LNCaP clone FGC (cell line): ENCODE measurements at regions not wholly inside any gene's neighbourhood (a gene's known extent, or its start where the extent isn't known, plus 50 kb on each side); places are given as distances from the start of the nearest gene placed in this dataset.

ENCODE experiments used
- DNase-seq: peaks from one replicate; pipeline ENCODE4 v3.0.0-alpha.2; 2011; ENCODE audit warnings: low read depth
- H3K4me3 ChIP-seq: 2 replicates; pipeline ENCODE4 v1.5.1; 2011; ENCODE audit warnings: mild to moderate bottlenecking, low read depth, low read length, control low read depth
- TF ChIP-seq, protein P1 (sequence below): IDR thresholded peaks from 2 replicates; pipeline ENCODE4 v1.5.1; 2012; ENCODE audit warnings: mild to moderate bottlenecking; ENCODE audit not compliant: control insufficient read depth, insufficient read depth; ENCODE audit errors: extremely low read depth

DNA sequence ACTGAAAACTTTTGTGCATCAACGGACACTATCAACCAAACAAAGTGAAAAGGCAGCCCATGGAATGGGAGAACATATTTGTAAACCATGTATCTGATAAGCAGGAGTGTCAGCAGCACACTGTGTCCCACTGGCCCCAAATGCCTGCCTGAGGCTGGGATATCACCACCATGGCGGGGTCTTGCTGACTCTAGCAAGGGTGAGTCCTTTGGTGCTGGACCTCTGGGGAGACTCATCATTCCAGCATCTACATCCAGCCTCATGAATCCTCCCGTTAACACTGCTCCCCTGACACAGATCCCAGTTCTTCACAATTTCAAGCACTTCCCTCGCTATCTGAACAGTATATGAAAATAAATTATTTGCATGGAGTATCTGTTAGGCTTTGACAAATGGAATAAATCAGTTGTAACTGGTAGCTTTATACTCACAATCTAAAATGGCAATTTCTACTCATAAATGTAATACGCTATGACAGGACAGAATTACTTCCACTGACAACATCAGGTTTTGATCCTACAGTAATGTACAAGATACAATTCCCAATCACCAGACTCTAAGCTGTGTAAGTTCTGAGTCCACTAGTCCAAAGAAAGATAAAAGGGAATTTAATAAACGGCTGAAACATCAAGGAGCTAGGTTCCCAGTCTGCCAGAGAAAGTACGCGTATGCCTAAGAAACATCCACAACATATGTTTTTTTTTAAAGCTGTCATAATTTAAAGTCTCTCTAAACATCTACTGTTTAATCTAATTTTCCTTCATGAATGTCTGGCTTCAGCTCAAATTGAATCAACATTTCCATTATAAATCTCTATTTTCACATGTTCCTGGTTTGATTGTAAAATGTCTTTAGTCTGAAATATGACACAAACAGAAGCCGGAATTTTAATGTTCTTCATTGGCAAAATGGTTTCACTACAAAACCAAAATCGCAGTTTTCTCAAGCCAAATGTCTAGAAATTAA is 95.1 kb downstream of the SIPA1L2 start:
- no peak for DNase-seq
- no peak overlapping the region for H3K4me3 ChIP-seq
- TF ChIP-seq, protein P1, sequence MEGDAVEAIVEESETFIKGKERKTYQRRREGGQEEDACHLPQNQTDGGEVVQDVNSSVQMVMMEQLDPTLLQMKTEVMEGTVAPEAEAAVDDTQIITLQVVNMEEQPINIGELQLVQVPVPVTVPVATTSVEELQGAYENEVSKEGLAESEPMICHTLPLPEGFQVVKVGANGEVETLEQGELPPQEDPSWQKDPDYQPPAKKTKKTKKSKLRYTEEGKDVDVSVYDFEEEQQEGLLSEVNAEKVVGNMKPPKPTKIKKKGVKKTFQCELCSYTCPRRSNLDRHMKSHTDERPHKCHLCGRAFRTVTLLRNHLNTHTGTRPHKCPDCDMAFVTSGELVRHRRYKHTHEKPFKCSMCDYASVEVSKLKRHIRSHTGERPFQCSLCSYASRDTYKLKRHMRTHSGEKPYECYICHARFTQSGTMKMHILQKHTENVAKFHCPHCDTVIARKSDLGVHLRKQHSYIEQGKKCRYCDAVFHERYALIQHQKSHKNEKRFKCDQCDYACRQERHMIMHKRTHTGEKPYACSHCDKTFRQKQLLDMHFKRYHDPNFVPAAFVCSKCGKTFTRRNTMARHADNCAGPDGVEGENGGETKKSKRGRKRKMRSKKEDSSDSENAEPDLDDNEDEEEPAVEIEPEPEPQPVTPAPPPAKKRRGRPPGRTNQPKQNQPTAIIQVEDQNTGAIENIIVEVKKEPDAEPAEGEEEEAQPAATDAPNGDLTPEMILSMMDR, result no peak

- TF ChIP-seq, protein P1, result no peak
- no peak for DNase-seq
- no peak overlapping the region for H3K4me3 ChIP-seq
These were observed 96.6 kb downstream of the SIPA1L2 start for GRCh38 chr1:232533328-232533727.

DNA sequence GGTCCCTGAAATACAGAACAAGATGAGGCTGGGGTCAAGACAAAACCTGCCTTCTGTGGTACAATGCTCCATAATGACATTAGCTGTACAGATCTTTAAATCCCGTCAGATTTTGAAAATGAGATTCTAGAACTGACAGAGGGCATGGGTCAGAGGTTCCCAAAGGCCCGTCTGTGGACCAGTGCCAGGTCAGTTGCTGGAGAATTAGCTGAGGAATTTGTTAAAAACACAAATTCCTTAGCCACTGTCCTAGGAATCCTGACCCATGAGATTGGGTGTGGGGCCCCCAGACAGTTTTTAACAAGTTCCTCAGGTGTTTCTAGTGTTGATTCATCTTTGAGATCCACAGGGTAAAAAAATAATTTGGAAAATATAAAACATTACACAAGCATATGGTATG is 97.0 kb downstream of the SIPA1L2 start:
- no peak for DNase-seq
- no peak overlapping the region for H3K4me3 ChIP-seq
- TF ChIP-seq, protein P1, result no peak

DNA sequence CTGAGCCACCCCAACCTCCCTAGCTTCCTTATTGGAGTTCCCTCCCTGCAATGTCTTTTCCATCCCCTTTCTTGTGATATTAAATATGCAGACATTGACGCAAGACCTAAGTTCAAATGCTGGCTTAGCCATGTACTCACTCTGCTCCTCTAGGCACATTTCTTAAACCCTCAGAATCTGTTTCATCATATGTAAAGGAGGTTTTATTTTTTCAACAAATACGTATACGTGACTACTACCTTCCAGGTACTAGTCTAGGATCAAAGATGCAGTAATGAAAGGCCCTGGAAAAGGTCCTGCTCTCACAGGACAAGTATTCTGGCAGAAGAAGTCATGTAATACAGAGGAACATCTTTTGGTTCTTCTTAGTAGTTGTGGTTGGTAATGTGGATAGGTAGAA is 98.6 kb downstream of the SIPA1L2 start:
- no peak overlapping the region for H3K4me3 ChIP-seq
- DNase-seq, result no peak
- TF ChIP-seq, protein P1, result no peak

- H3K4me3 ChIP-seq, result no peak overlapping the region
- TF ChIP-seq, protein P1, result no peak
- peak; percentile 36 for DNase-seq
These were observed 100.2 kb downstream of the SIPA1L2 start for GRCh38 chr1:232529747-232530146.

DNA sequence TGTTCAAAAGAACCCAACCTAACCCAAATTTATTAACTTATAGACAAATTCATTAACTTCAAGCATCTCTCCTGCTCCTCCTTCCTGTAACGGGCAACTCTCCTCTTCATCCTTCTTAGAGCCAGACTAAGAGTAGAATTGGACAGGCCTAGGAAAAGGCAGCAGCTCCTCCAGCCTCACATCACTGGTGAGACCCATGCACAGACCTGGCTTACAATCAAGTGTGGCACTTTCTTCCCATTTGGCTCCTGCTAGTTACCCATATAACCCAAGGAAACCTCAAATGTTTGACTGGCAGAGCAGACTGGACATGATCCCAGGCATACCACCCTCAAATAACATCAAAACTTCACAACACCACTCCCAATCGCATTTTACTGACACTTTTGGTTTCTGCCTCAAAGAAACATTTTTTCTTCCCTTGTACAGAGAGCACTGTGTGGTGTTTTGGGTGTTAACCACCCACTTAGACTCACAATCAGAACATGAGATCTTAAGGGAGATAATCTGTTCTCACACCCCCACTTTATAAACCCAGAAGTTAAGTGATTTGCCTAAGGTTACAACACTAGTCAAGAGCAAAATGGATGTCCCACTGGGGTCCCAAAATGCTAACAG is 101.4 kb downstream of the SIPA1L2 start:
- TF ChIP-seq, protein P1, result no peak
- DNase-seq, result no peak
- no peak overlapping the region for H3K4me3 ChIP-seq
